DMS114 treated with DMSO at 0.1 percent for 48 hours (cell line): ENCODE measurements at regions not wholly inside any gene's neighbourhood (a gene's known extent, or its start where the extent isn't known, plus 50 kb on each side); places are given as distances from the start of the nearest gene placed in this dataset.
"Not testable (repeated sequence)": the region's sequence is repeated elsewhere in the genome, so short reads cannot be mapped to it uniquely, and the experiment has no call there.

Experiments
- DNase-seq: peaks from one replicate; lab custom pipeline; 2025; ENCODE audit not compliant: unreplicated experiment; lab: John Stamatoyannopoulos, UW

DNA sequence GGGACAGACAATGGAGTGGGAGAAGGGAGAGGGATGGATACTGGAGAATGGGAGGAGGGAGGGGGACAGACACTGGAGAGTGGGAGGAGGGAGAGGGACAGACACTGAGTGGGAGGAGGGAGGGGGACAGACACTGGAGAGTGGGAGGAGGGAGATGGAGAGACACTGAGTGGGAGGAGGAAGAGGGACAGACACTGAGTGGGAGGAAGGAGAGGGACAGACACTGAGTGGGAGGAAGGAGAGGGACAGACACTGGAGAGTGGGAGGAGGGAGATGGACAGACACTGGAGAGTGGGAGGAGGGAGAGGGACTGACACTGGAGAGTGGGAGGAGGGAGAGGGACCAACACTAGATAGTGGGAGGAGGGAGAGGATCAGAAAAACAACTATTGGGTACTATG is 426.7 kb upstream of the PMFBP1 start:
- no peak for DNase-seq

DNA sequence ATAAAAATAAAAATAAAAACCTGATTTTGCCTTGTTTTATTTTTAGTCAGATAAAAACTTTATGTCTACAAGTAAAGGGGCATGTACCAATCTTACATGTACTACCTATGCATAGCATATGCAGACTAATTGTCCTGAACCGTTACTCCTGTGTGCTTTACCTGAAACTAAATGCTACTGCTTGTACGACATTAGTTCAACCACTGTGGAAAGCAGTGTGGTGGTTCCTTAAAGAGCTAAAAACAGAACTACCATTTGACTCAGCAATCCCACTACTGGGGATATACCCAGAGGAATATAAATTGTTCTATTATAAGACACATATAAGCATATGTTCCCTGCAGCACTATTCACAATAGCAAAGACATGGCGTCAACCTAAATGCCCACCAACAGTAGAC is 426.0 kb upstream of the PMFBP1 start:
- DNase-seq = no peak

DNA sequence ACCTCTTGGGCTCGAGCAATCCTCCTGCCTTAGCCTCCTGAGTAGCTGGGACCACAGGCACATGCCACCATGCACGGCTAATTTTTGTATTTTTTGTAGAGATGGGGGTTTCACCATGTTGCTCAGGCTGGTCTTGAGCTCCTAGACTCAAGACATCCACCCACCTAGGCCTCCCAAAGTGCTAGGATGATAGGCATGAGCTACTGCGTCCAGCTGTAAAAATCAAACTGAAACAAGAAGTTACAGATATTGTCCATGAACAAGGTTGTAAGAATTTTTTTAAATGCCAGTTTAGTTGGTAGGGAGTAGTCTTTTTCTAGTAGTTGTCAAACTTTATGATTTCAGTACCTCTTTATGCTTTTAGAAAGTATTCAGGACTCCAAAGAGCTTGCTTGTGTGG is 424.4 kb upstream of the PMFBP1 start:
- DNase-seq = no peak

DNA sequence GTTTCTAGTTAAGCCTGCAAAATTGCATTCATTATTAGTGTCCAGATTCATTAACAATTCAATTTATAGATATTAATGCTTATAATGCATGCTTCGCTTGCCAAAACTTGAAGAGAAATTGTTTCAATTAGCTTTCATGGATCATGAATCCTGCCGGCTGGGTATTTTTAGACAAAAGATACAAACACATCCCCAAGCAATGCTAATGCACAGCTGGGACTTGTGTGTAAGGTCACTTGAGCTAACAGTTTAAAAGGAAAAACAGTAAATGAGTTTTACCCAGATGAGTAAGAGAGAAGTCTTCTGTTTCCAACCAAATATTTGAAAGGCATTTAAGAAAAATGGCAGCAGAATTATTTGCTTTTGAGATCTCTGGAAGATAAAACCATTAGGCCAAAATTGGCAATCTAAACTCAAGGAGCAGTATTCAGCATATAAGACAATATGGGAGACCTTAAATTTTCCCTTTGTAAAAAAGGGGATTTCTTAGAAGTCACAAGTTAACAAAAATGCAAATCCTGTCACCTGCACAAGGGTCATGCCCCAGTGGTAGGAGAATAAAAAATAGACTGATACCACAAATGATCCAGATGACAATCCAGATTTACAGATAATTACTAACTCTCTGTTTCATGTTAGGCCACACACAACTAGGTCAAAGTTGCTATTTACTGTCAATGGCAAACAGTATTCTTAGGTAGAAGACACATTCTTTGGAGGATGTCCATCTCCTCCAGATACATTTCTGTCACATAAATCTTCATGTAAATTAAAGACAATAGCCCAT is 418.4 kb upstream of the PMFBP1 start:
- no peak for DNase-seq

DNA sequence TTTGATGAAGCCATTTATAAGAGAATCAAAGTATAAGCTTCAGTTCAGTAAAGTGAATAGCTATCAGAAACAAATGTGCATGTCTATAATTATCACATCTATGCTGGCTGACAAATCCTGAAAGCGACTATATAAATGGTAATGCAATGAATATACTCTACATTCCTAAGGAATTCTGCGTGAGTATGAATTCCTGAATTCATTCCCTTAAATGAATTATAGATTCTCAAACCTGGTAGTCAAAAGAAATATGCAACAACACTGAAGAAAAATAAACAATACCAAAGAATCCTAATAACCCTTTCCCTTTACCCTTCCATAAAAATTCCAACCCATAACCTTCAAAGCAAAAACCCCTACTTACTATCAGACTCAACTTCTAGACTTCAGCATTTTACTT is 416.6 kb upstream of the PMFBP1 start:
- DNase-seq = no peak

DNA sequence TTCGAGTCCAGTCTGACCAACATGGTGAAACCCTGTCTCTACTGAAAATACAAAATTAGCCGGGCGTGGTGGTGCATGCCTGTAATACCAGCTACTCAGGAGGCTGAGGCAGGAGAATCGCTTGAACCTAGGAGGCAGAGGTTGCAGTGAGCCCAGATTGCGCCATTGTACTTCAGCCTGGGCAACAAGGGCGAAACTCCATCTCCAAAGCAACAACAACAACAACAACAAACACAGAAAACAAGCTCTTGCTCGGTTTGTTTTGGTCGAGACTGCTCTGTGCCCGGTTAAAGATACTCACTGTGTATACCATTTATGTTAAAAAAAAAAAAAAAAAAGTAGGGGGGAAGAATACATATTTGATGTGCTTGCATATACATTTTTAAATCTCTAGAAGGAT is 406.1 kb upstream of the PMFBP1 start:
- not testable (repeated sequence) for DNase-seq

DNA sequence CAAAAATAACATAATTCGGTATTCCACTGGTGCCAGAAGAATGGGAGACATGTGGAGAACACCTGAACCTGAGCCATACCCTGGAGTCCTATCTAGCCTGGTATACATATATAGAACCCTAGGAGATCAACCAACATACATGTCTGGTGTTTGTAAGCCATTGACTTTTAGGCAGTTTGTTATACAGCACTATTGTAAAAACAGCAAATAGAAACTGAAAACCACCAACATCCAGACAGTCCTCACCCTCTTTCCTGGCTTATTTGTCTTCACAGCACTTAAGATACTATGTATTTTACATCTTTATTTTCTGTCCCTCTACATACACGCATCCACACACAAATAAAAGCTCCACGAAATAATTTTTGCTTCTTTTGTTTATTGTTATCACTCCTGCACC is 404.2 kb upstream of the PMFBP1 start:
- DNase-seq = no peak

DNA sequence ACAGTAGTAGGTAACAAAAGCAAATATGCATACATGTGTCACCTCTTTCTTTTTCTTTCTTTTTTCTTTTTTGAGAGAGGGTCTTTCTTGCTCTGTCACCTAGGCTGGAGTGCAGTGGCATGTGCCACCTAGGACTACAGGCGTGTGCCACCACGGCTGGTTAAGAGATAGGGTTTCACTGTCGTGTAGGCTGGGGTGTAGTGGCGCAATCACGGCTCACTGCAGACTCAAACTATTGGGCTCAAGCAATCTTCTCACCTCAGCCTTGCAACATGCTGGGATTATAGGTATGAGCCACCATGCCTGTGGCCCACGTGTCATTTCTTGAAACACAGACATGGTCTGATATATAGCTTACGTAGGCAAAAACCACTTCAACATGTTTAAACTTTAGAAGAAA is 397.7 kb upstream of the PMFBP1 start:
- DNase-seq = no peak

DNA sequence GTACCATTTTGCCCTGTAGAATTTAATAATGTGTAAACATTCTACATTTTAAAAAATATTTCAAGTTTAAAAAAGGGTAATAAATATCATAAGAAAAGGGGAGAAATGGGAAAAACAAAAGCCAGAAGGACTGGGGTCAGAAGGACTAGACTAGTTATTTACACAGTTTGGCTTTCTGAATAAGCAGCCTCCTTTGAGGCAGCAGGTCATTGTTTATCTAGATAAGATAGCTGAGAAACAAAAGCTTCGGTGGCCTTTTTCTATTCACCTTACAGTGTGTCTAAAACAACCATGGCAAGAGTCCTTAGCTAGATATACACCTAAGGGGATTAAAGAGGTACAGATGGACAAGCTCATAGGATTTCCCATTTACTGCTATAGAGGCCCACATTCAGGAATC is 396.5 kb upstream of the PMFBP1 start:
- no peak for DNase-seq

DNA sequence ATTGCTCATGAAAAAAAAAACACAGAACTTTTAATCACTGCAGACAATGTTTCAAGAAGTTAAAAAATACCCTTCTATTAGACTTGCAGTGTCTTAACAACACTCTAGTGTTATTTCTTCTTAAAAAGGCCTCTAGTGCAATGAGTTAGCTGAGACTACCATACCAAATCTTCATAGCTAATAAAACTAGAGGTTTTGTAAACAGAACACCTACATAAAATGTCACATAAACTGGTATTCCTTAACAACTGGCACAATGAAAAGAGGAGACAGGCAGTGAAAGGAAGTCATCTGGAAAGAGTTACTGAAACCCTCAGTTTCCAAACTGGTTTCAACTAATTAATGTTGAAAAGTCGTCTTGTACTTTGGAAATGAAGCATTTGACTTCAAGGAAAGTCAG is 394.2 kb upstream of the PMFBP1 start:
- no peak for DNase-seq

DNA sequence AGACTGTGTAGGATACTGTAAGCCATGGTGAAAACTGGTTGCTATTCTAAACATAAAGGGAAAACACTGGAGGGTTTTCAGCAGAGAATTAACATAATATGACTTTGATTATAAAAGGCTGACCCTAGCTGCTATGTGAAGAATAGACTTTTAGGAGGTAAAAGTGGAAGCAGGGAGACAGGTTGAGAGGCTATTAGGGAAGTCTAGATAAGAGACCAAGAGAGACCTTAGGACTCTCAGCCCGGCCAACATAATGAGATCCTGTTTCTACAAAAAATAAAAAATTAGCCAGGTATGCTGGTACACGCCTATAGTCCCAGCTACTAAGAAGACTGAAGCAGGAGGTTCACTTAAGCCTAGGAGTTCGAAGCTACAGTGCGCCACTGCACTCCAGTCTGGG is 393.2 kb upstream of the PMFBP1 start:
- DNase-seq = no peak

DNA sequence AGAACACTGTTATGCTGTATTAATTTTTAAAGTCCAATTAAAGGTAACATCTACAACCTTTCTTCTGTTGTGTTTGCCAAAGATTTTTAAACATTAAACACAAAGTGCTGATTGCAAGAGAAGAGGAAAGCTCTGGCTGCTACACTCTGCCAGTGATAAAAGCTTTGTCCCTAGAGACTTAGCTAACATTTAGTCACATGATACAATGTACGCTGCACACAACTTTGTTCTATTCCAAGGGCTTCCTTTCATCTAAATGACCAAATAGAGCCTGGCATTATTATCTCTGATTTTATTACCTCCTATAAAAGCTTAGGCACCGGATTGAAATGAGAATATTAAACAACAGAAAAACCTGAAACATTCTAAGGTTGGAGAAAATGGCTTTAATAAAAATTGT is 388.7 kb upstream of the PMFBP1 start:
- no peak for DNase-seq

DNA sequence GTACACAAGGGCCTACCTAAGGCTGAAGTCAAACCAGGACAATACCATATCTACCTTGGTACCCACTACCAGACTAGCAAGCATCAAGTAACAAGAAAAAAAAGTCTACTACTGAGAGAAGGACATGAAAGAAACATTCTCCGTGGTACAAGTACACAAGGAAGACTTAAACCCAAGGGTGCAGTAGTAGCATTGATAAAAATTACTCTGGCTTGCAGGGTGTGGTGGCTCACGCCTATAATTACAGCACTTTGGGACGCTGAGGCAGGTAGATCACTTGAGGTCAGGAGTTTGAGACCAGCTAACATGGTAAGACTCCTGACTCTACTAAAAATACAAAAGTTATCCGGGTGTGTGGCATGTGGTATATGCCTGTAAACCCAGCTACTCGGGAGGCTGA is 386.5 kb upstream of the PMFBP1 start:
- DNase-seq = no peak

DNA sequence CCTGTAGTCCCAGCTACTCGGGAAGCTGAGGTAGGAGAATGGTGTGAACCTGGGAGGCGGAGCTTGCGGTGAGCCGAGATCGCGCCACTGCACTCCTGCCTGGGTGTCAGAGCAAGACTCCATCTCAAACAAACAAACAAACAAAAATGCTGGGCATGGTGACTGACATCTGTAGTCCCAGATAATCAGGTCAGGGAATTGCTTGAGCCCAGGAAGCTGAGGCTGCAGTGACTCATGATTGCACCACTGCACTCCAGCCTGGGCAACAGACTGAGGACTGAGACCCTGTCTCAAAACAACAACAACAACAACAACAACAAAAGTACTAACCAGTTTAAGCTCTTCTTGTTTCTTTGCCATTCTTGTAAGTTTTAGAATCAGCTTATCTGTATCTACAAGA is 383.0 kb upstream of the PMFBP1 start:
- DNase-seq = no peak

DNA sequence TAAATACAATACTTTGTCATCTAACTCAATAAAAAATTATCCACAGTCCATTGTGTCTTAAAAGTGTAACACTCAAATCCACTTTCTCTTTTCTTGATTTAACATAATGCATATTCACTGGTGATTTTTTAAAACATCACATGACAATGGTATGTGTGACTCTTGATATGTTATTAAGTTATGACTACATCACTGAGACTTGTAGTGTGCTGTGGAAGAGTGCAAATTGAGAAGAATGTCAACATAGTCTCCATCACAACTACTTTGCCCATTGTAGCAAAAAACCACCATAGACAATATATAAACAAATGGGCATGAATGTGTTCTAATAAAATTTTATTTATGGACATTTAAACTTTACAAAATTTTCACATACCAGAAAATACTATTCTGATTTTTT is 380.7 kb upstream of the PMFBP1 start:
- DNase-seq = no peak

DNA sequence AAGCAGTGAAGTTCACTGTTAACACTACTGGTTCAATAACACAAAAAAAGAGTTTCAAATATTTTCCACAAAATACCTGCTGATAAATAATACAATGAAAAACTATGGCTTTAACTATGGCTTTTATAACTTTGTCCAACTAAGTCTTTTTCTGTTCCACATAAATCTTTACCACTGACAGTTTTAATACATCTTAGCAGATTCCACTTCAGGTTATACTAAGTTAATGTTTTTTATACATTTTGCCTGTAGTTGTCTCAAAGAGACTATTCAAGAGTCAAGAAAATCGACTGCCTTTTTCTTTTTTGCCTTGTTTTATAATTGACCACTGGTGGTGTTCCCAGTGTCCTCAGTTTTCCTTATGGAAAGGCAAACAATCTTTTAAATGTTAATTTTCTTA is 379.7 kb upstream of the PMFBP1 start:
- no peak for DNase-seq

DNA sequence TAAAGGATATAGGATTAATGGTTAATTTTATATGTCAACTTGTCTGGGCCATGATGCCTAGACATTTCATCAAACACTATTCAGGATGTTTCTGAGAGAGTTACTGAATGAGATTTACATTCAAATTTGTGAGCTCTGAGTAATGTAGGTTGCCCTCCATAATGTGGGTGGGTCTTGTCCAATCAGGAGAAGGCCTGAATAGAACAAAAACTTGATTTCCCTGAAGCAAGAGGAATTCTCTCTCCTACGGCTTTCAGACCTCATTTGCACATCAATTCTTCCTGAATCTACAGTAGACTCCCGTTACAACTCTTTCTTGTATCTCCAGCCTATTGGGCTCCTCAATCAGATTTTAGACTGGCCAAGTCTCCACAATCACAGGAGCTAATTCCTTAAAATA is 377.9 kb upstream of the PMFBP1 start:
- no peak for DNase-seq

DNA sequence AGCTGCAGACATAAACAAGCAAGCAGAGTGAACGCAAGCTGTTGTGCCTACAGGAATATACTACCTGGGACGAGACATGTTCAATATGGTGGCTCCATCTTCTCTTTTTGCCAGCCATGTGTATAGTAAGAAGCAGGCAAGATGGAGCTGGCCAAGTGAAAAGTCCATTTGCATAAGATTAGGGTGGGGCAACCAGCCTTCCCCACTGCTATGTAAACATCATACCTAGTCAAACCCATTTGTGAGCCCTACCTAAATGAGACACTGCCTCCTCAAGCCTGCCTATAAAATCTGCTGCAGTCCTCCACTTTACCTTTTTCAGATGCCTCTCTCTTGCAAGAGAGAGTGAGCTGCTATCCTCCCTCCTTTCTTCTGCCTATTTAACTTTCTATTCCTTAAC is 370.1 kb upstream of the PMFBP1 start:
- no peak for DNase-seq

DNA sequence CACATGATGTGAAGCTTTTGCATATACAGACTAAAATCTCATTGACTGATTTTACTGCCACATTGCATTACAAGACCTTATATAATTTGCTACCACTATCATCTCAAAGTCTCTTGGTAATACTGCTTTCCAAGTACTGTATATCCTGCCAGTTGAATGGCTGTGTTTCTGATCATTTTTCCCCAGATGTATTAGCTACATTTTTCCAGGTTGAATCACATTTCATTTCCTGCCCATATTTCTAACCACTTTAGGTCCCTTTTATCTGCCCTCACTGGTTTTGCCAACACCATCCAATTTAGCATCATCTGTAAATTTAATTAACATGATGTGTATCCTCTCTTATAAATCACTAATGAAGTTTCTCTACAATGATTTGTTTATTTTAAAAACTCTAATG is 365.7 kb upstream of the PMFBP1 start:
- DNase-seq = no peak

DNA sequence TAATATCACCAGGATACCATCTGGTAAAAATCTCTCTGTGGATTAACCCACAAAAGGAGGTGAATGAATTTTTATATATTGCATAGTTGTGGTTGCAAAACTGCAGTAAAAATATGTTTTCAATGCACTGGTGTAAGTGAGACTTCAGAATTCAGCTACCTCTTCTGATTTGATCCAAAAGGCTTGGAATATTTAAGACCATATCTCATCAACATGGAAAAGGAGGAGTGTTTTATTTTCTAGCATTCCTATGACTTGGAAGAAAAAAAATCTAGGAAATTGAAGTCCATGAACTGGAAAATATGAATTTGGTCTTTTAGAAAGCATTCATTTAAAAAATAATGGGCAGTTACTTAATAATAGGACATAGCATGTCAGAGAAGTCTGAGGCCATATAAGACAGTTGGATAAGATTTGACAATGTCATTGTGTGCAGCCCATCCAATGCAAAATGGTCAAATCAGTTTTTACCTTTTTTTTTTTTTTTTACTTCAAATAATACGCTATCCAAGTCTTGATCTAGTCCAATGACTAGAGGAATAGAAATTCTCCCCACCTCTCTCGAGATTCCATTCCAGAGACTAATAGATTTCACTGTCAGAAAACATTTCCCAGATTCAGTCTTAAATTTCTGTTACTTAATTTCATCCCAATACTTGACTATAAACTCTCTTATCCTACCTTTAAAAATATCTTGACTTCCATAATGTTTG is 364.9 kb upstream of the PMFBP1 start:
- DNase-seq = no peak

DNA sequence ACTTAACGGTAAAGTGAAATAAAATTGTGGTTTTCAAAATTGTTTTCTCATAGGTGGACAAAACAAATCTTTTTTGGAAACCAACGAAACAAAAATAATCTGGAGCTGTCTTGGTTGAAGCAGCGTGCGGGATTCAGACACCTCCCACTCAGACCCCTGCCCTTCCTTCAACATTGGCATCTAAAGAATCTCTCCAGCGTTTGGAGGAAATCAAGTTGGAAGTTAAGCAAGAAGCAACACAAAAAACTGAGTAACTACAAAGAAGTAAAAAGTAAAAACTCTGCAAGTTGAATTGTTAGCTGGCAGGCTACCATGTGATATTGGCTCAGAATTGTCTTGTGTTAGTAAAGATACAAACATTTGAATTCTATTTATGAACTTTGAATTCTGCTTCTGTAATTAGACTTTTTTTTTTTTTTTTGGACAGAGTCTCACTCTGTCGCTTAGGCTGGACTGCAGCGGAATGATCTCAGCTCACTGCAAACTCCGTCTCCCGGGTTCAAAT is 361.0 kb upstream of the PMFBP1 start:
- DNase-seq = no peak

DNA sequence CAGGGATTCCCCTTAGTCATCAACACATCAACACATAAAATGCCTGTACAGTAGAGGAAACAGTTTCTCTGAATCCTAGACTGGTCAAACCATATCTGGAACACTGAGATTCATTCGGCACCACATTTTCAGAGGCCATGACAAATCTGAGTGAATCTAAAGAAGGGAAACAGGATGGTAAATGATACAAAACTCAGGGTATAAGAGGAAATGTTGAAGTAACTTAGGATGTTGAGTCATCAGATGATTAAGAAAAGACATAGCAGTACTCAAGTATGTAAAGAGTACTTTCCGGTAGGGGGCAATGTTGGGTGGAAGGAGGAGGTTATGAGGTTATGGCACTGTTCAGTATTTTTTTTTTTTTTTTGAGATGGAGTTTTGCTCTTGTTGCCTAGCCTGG is 358.5 kb upstream of the PMFBP1 start:
- no peak for DNase-seq

DNA sequence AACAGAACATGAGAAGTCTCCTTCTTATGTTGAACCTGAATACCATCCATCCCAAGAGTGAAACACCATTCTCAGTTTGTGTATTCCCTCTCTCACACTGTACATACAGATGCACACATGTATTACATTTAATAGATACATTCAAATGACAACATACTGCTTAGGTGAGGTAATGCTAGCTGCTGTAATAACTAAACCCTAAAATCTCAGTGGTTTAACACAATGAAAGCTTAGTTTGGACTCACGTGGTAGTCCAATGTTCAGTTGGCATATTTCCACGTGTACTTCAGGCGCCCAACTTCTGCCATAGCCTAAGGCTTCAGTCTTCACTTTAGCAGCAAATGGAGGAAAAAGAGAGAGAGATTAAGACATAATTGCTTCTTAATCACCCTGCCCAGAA is 351.1 kb upstream of the PMFBP1 start:
- no peak for DNase-seq
